ENCODE measurements at regions not wholly inside any gene's neighbourhood (a gene's known extent, or its start where the extent isn't known, plus 50 kb on each side); places are given as distances from the start of the nearest gene placed in this dataset.
"Not testable (repeated sequence)": the region's sequence is repeated elsewhere in the genome, so short reads cannot be mapped to it uniquely, and the experiment has no call there.

DNA sequence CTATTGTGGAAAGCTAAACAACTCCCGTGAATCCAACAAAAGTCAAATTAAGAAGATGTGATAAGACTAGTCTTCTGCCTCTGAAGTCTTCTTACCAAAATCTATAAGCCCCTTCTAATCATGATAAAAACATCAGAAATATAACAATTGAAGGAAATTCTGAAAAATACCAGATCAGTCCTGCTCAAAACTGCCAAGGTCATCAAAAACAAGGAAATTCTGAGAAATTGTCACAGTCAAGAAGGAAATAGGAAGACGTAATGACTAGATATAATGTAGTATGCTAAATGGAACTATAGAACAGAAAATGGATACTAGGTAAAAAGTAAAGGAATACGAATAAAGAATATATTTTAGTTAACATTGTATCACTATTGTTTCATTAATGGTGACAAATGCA is 314.0 kb downstream of the TMX3 start:
- TF ChIP-seq, protein P1, sequence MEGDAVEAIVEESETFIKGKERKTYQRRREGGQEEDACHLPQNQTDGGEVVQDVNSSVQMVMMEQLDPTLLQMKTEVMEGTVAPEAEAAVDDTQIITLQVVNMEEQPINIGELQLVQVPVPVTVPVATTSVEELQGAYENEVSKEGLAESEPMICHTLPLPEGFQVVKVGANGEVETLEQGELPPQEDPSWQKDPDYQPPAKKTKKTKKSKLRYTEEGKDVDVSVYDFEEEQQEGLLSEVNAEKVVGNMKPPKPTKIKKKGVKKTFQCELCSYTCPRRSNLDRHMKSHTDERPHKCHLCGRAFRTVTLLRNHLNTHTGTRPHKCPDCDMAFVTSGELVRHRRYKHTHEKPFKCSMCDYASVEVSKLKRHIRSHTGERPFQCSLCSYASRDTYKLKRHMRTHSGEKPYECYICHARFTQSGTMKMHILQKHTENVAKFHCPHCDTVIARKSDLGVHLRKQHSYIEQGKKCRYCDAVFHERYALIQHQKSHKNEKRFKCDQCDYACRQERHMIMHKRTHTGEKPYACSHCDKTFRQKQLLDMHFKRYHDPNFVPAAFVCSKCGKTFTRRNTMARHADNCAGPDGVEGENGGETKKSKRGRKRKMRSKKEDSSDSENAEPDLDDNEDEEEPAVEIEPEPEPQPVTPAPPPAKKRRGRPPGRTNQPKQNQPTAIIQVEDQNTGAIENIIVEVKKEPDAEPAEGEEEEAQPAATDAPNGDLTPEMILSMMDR (IDR thresholded peaks at IDR 0.05): no peak
- TF ChIP-seq ZFX (IDR thresholded peaks at IDR 0.05; ENCODE audit: borderline replicate concordance): no peak
- H3K27ac ChIP-seq: no peak overlapping the region

DNA sequence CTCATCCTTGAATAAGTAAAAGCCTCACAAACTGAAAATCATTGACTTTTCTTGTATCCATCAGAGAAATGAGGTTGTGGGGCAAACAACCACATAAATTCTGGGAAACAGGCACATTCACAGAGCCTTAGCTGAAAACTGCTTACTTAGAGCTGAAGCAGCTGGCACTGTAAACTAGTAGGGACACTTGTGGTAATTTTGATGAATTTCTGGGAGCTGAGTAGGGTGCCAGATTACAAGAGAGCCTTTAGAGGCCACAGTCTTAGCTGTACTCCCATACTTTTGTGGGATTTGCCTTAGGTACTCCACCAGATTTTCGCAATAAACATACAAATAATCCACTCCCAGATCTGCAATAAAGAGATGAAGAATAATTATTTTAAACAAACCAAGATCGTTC is 315.2 kb downstream of the TMX3 start:
- TF ChIP-seq ZFX (IDR thresholded peaks at IDR 0.05; ENCODE audit: borderline replicate concordance): no peak
- TF ChIP-seq, protein P1 (IDR thresholded peaks at IDR 0.05): no peak
- no peak overlapping the region for H3K27ac ChIP-seq

DNA sequence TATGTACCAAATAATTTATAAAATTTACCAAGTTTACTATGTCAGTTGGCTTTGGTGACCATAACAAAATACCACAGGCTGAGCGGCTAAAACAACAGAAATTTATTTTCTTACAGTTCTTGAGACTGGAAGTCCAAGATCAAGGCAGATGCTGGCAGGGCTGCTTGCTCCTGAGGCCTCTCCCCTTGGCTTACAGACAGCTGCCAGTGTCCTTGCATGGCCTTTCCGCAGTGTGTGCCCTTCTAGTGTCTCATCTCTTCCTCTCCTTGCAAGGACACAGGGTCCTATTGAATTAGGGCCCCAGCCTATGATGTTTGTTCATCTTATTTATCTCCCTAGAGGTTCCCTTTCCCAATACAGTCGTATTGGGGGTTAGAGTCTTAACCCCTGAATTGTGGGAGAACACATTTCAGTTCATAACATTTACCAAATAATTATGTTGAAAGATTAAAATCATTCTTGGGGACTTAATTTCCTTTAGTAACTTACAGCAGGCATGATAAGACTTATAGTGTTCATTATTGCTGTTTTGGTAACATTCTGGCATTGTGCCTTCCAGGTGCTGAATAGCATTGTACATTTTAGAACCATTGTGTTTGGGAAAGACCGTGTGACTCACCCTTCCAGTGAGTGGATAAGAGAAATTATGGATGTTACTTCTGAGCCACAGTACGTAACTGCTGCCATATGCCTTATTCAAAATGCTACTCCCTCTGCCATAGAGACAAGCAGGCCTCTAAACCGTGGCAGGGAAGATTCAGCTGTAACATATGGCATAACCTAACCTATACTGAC is 317.5 kb downstream of the TMX3 start:
- TF ChIP-seq ZFX (IDR thresholded peaks at IDR 0.05; ENCODE audit: borderline replicate concordance): no peak
- TF ChIP-seq, protein P1 (IDR thresholded peaks at IDR 0.05): no peak
- H3K27ac ChIP-seq: no peak overlapping the region

DNA sequence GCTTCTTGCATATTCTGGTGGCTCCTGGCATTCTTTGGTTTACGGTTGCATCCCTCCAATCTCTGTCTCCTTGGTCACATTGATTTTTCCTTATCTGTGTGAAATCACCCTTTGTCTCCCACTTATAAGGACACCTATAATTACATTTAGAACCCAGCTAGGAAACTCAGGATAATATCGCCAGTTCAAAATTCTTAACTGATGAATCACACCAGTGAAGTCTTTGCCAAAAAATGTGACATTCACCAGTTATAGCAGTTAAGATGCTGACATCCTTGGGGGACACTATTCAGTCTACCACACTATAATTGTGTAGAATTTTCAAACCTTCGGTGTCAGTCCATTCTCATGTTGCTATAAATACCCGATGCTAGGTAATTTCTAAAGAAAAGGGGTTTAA is 320.2 kb downstream of the TMX3 start:
- H3K27ac ChIP-seq: no peak overlapping the region
- TF ChIP-seq ZFX (IDR thresholded peaks at IDR 0.05; ENCODE audit: borderline replicate concordance): no peak
- TF ChIP-seq, protein P1 (IDR thresholded peaks at IDR 0.05): no peak

DNA sequence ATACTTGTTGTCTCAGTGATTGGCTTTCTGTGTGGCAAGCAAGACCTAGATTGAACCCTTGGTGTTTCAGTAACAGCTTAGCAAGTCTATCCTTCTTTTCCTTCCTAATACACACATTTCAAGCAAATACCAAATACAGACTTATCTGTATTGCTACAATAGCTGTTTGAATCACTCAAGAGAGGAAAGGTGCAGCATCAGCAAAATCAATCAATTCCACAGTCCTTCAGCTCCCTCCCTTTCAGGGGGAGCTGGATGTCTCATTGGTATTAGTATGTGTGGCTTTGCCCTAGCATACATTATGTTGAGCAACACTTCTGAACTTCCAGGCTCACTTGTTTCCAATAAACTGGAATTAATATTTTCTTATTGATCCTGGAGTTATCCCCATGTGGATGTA is 323.1 kb downstream of the TMX3 start:
- no peak overlapping the region for H3K27ac ChIP-seq
- TF ChIP-seq ZFX (IDR thresholded peaks at IDR 0.05; ENCODE audit: borderline replicate concordance): no peak
- TF ChIP-seq, protein P1 (IDR thresholded peaks at IDR 0.05): no peak

DNA sequence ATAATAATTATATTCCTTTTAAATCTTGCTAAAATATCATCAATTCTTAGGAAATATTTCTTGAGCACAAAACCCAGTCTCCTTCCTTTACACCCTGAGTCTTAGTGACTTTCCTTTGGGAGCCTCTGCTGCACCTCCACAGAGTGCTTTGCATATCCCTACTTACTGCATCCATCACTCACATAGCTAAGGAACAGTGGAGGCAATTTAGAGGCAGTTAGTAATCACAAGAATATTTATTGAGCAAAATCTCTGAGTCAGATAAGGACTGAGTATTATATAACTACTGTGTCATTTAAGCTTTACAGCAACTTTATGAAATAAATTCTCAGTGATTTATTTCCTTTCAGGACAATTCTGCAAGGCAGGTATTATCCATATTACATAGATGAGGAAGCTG is 327.7 kb downstream of the TMX3 start:
- TF ChIP-seq, protein P1 (IDR thresholded peaks at IDR 0.05): no peak
- no peak for TF ChIP-seq ZFX (IDR thresholded peaks at IDR 0.05; ENCODE audit: borderline replicate concordance)
- H3K27ac ChIP-seq: no peak overlapping the region

DNA sequence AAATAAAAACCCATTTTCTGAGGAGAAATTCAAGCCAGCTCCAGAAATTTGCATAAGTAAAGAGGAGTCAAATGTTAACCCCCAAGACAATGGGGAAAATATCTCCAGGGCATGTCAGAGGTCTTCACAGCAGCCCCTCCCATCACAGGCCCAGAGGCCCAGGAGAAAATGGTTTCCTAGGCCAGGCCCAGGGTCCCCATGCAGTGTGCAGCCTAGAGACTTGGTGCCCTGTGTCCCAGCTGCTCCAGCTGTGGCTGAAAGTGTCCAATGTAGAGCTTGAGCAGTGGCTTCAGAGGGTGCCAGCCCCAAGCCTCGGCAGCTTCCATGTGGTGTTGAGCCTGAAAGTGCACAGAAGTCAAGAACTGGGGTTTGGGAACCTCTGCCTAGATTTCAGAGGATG is 330.9 kb downstream of the TMX3 start:
- H3K27ac ChIP-seq: not testable (repeated sequence)

DNA sequence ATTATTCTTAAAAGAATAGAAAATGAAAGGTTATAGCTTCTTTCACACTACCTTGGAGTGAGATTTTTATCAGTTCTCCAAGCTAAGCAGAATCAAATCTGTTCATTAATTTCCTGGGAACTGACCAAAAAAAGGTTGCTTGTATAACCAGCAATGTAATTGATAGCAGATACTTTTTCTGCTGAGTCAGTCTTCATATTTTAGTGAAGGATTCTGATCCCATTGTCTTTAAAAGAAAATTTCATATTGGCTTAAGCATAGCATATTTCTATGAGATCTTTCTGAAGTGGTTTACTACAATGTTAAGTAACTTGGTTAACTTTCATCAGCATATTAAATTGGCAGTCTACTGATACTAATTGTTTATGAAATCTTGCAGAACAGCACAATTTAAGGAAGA is 338.0 kb downstream of the TMX3 start:
- TF ChIP-seq ZFX (IDR thresholded peaks at IDR 0.05; ENCODE audit: borderline replicate concordance): no peak
- TF ChIP-seq, protein P1 (IDR thresholded peaks at IDR 0.05): no peak
- no peak overlapping the region for H3K27ac ChIP-seq
